ENCODE measurements at regions not wholly inside any gene's neighbourhood (a gene's known extent, or its start where the extent isn't known, plus 50 kb on each side); places are given as distances from the start of the nearest gene placed in this dataset.
"Not testable (repeated sequence)": the region's sequence is repeated elsewhere in the genome, so short reads cannot be mapped to it uniquely, and the experiment has no call there.

DNA sequence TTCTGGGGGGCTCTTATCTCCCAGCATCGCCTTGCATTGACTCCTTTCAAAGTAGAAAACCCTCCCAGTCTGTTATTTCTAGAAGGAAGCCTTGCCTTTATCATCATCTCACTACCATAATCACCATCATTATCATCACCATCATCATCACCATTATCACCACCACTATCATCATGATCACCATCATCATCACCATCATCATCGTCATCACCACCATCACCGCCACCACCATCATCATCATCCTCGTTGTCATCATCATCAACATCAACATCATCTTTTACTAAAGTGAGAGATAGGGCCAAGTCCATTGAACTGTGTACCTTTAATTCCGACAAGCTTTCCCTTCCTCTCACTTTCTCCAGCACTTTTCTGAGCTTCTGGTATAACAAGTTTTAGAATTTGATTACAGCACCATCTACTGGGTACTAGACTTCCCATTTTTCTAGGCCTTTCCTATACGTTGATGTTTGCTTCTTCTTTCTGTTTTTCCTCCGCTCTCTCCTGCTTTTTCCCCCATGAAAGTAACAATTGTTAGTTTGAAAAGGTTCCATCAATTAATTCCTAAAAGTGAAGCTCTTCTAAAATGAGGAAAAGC, 226.4 kb downstream of the BUB3 start:
- DNase-seq, result no peak

DNA sequence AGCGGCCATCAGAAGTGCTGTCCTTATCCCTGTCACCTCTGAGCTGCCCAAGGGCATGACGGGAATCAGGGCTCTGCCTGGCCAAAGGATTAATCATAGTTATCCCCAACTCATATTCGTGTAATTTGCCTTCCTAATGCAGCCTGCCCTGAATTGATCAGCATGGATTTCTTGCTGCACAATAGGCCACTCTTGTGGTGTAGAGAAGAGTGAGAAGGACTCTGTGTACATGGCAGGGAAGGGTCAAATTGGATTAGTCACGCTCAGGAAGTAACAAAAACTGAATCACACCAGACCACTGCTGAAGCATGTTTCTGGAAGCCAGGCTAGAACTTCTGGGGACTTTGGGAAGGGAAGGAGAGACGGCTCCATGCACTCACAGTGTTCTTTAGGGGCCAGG, 227.0 kb downstream of the BUB3 start:
- no peak for DNase-seq

DNA sequence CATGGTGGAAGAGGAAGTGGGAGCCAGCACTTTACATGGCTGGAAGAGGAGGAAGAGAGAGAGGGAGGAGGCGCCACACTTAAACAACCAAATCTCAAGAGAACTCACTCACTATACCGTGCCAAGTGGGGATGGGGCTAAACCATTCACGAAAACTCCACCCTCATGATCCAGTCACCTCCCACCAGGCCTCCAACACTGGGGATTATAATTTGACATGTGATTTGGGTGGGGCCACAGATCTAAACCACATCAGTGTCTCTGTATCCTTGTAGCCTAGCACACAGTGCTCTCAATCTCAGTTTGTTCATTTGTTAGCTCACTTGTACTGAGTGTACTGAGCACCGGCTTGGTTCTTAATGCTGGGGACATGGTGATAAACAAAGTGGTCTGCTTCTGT, 228.3 kb downstream of the BUB3 start:
- DNase-seq, result no peak

DNA sequence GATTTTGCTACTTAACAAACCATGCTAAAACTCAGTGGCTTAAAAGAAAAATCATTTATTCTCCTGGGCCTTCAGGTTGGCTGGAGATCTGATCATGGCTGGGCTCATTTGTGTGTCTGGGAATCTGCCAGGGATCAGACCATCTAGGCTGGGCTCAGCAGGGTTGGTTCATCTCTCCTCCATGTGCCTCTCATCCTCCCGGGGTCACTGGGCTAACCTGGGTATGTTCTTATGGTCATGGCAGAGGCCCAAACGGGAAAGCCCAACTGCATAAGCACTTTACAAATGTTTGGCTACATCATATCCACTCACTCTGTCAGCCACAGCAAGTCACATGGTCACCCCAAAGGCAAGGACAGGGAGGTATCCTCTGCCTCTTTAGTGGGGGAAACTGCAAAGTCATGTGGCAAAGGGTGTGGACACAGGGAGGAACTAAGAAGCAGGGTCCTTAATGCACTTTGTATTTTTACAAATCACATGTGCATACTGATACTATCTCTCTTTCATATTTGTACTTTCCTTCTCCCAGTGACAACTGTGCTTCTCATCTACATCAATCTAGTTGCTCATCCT, 231.4 kb downstream of the BUB3 start:
- no peak for DNase-seq

DNA sequence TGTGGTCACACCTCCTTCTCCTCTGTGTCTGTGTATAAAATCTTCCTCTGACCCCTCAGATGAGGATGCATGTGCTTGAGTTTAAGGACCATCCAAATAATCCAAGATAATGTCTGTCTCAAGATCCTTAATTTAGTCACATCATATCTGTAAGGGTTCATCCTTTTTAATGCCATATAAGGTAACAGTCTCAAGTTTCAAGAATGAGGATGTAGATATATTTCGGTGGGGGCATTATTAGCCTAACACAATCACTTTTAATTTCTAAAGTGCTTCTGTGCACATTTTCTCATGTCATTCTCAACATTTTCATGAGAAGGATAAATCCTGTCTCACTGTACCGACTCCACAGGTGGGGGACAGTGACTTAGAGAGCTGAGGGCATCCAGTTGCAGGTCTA, 235.3 kb downstream of the BUB3 start:
- no peak for DNase-seq

DNA sequence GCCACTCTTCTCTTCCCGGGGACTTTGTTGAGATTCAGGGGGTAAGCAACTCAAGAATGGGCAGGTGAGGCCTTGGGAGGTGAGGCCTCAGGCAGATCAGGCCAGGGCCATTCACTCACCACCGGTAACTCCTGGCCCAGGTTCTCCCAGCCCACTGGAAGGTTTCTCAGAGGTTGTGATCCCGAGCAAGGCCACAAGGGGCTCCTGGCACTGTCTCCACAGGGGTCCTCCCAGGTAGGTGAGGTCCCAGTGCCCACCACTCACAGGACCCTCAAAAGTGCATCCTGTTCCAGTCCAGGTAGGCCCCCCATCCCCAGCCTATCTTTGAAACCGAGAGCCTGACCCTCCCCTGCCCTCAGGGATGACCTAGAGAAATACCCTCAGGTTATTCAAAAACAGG, 236.1 kb downstream of the BUB3 start:
- no peak for DNase-seq

DNA sequence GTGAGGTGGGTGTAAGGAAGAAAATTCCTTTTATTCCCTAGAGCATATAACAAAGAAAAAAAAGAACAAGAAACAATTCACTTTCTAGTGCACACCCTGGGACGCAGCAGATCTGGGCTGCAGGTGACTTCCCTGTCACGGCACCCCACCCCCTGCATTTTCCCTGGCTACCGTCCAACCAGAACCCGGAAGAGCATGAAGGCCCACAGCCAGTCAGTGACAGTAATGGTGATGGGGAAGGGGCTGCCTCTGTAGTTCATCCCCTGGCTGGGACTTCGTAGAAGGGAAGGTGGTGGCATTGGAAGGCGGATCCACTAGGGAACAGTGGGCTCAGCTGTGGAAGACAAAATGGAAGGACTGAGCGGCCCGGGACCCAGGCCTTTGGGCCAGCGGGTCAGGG, 236.7 kb downstream of the BUB3 start:
- DNase-seq, result no peak

DNA sequence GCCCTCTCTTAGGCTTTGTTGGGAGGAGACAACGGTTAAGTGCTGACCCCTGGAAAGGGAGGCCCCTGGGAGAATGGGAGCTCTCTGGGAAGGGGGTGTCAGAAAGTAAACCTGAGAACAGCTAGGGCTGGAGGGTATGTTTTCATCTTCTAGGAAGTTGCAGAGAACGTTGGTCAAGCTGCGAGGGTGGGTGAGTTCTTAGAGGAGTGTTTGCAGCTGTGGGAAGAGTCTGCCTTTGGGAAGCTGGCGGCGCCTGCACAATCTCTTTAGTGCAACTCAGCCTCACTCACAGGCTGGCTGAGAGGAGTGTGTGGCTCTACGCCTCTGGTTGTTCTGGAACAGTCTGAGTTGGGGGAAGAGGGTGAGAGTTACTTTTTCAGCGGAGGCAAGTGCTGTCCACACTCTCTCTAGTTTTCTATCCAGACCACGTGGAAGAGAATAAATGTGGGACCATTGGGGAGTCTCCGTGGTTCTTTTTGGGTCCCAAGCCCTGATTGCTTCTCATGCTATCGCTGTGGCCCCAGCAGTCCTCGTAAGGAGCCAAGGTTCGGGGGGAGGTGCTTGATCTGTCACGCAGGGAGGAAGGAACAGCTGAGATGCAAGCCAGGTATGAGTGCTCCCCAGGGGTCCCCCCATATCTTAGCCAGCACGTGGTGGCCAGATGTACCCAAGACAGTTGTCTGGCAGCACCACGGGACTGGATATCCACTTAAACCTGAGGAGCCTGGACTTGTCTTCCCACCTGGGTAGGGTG, 237.2 kb downstream of the BUB3 start:
- DNase-seq, result no peak

DNA sequence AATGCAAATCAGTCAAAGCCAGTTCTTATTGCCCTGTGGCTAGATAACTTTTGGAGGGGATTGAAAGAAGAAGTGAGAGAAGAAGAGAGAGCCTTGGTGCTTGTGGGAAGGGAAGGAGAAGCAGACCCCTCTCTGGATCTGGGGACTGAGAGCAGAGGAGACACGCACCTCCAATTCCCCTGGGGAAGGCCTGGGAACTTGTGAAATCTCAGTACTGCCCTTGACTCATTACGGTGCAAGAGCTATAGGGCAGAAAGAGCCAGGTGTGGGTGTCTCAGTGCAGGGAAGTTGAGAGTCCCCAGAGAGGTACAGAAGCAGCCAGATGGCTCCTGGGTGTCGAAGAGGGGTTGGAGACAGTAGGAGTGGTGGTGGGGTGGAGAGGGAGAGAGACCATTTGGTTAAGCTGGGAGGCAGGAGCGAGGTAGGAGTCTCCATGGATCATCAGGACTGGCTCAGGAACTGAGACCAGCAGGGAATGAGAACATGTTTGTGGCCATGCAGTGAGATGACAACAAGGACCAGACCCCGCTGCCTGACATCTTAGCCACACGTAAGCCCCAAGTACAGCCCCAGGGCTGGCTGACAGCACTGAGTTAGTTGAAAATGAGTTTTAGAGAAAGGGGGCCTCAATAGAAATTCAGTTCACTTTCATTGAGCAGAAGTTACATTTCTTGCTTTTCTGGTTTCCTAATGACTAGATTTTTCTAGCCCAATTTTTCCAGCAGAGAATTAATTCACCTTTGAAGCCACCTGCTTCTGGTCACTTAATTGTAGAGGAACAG, 238.2 kb downstream of the BUB3 start:
- DNase-seq, result no peak

DNA sequence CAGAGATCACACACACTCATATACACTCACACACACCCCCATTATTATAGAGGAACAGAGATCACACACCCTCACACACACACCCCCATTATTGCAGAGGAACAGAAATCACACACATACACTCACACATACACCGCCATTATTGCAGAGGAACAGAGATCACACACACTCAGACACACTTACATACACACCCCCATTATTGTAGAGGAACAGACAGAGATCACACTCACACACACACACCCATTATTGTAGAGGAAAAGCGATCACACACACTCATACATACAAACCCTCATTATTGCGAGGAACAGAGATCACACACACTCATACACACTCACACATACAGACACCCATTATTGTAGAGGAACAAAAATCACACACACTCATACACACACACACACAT, 239.0 kb downstream of the BUB3 start:
- no peak for DNase-seq

DNA sequence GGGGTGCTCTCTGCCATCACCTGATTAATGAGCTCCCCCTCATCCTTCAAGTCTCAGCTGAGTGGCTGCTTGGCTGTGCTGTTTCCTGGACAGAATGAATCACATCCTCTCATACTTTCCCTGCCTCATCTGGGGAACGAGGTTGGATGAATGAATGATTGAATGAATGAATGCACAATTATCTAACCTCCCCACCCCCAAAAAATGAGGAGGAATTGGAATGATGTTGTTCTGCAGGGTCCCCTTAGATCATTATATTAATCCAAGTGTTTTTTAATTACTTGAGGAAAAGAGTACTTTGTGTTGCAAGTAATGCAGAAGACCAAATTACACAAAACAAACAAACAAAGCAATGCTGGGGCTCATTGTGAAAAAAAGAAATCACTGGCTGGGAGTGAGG, 240.2 kb downstream of the BUB3 start:
- DNase-seq, result no peak

DNA sequence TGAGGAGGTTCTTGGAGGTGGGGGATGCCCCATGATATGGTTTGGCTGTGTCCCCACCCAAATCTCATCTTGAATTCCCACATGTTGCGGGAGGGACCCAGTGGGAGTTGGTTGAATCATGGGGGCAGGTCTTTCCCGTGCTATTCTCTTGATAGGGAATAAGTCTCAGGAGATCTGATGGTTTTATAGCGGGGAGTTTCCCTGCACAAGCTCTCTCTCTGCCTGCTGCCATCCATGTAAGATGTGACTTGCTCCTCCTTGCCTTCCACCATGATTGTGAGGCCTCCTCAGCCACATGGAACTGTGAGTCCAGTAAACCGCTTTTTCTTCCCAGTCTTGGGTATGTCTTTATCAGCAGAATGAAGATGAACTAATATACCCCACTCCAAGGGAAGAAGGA, 241.0 kb downstream of the BUB3 start:
- DNase-seq, result not testable (repeated sequence)

DNA sequence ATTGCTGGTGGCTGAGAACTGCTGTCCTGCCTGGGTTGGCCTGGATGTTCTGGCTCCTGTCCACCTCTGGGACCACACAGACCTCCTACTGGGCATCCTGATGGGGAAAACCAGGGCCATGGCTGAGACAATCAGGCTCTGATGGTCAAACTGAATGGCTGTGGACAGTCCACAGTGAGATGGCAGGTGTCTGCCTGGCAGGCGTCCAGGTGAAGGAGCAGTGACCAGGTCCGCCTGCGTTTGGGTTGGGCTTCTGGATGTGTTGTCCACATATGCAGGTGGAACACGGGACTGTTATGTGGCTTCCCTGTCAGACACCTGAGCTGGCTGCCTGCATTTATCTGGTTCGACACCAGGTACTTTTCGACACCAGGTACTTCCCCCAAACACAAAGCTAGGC, 241.7 kb downstream of the BUB3 start:
- DNase-seq, result no peak

DNA sequence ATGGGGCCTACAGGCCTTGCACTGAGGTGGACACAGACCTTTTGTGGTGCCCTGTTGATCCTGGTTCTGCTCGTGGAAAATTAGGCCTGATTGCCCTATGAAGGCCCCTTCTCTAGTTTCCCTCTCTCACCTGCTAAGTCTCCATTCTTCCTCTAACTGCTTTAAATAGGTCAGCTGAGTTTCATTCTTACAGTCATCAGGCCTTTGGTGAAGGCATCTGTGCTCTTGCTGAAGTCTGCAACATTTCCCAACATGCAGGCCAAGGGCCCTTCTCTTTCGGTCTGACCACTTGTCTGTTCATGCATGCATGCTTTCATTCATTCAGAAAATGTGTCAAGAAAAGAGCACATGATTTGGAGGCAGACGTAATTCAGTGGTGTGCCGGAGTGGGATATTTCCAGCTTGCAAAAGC, 244.0 kb downstream of the BUB3 start:
- no peak for DNase-seq

DNA sequence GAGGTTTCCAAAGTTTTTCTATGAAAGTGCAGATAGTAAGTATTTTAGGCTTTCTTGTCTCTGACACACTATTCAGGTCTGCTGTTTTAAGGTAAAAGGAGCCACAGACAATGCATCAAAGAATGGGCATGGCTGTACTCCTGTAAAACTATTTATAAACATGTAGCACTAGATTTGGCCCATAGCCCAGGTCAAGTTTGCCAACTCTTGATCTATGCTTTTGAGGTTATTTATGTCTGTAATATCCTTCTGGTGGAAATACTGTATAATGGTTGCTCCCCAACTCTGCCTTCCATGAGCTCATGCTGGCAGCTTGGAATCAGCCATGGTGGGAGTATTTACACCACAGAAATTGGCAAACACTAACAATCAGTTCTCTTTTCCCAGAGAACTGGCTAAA, 244.6 kb downstream of the BUB3 start:
- DNase-seq, result no peak

DNA sequence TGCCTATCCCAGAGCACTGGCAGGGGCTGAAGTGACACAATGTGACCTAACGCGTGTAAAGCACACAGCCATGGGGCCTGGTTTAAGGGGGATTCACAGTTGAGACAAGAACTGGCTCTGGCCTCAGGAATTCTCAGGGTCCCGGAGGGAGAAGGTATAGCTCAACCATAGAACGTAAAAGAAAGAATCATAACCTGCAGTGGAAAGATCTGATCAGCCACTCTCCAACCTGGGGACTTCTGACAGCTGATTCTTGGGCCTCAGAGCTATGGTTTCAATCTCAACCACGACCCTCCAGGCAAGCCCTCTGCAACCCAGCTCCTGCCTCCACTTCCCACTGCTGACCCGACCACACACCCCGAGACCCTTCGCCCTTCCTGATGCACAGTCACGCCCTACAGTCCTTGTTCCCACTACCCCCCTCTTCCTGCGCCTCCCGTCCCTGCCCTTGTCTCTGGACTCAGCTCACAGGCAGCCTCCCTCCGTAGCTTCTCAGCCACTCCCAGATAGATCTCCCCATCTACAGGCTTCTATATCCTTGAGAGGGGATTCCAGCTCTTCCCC, 245.2 kb downstream of the BUB3 start:
- DNase-seq, result no peak

DNA sequence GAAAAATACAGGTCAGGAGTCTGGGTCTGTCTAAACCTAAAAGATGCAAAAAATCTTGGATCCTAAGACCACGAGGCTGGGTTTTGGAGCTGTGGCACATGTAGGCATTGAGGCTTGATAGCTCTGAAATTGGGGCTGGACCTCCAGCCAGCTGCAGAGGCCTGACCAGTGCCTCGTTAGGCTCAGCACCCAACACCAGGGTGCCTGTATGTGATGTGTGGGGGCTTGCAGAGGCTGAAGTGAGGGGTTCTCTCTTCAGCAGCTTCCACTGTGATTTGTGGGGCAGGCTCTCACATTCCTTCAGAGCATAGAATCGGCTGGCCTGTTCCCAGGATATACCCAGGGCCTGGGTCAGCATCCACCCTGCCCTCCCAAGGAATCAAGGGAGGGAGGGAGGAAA, 247.8 kb downstream of the BUB3 start:
- no peak for DNase-seq

DNA sequence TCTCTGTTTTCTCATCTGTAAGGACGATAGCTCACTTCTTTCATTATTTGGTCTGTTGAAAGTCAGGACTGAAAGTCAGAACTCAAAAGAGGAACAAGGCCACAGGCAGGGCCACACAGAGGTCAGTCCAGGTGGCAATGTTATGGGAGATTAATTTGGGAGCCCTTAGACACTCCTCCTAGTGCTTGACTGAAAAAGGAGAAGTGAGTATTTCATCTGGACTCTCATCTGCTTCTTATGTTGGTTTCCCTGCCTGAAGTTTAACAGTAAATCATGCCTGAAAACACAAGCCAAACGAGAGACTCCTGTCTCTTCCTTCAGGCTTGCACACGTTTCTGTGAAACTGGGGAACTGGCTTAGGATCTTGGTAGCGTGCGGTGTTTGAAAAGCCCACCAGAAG, 248.5 kb downstream of the BUB3 start:
- no peak for DNase-seq

DNA sequence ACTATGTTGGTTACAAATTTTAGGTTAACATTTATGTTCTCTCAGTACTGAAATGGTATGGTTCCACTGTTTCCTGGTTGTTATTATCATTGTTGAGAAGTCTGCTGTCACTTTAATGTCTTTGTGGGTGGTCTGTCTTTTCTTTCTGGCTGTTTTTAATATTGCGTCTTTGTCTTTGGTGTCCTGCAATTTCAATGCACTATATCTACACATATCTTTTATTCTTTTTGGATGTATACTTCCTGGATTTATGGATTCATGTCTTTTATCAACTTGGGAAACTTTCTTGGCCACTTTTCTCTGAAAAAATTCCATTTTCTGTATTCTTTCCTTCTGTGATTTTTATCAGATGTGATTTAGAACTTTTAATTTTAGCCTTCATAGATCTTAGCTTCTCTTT, 250.2 kb downstream of the BUB3 start:
- DNase-seq, result no peak

DNA sequence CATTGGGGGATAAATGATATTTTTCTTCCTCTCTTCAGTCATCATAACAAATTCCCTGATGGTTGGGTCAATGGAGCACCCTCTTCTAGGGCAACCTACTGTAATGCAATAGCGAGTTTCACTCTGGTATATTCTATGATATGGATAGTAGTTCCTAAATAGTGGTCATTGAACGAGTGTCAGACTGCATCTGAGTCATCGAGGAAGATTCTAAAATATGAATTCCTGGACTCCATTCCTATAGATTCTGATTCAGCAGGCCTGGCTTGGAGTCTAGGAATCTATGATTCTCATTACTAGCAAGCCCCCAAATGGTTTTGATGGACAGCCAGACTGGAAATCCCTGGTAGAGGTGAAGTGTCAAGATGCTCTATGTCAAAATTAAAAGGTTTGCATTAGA, 254.5 kb downstream of the BUB3 start:
- no peak for DNase-seq

DNA sequence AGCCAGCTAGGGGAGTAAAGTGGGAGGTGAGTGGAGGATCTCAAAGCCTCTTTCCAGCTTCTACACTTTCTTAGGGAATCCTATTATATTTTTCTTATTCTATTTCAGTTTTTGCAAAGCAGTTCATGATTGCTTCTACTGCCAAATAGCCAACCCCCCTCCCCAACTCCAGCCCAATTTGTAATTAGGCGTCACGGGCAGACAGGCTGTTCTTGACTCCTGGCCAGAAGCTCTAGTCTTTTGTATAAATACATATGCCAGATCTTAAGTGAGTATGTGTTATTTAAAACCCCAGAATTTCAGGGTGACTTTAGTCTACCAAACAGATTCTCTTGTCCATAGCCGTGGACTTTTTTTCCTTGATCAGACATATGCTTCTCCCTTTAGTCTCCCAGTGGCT, 255.2 kb downstream of the BUB3 start:
- DNase-seq, result no peak

DNA sequence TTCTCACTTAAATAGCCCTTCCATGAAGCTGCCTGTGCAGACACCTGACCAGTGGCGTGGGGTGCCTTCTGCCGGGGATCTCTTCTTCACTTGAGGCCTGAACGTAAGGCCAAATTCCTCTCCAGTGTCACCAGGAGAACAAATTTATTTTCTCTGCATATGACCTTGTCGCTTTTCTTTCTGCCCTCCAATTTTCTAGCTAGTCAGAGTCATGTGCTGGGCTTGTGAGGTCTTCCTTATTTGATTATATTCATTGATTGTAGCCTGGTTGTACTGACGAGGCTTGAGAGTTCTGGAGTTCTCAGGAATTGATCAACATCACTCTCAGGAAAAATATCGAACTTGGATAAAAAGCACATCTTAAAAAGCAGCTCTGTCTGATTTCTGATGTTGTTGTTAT, 255.7 kb downstream of the BUB3 start:
- DNase-seq, result no peak

DNA sequence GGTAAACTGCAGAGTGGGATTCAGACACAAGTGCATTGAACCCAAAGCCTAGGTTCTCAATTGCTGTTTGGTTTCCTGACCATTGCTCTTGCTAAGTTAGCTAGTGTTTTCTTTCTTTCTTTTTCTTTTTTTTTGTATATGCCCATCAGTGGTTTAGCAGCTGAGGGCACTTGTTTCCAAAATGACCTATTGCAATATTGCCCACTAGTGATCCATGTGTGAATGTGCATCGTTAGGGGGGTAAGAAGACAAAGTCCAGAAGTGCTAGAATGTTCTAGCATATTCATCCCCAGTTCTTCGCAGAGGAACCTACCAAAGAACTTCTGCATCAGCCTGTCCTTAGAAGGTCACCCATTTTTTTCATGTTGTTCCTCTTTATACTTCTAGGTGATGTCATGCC, 252.8 kb upstream of the GPR26 start:
- DNase-seq, result no peak
